Cardiac muscle cell (in vitro differentiated cells and primary cell): ENCODE measurements at regions not wholly inside any gene's neighbourhood (a gene's known extent, or its start where the extent isn't known, plus 50 kb on each side); places are given as distances from the start of the nearest gene placed in this dataset.

Experiments used
- DNase-seq, 2 donors: peaks; one replicate each; pipeline versions ENCODE4 v3.0.0 to v3.0.0-alpha.2; 2010 to 2017; ENCODE audit warnings: low read depth in 1 of 2, low spot score in 1 of 2
- H3K27ac ChIP-seq: fragments of 200-600 bp; sonication (generic); 2 replicates; pipeline ENCODE4 v1.5.1; 2016
- H3K27me3 ChIP-seq: fragments of 200-600 bp; sonication (generic); 2 replicates; pipeline ENCODE4 v1.6.0; 2016; ENCODE audit warnings: control low read depth
- H3K36me3 ChIP-seq: fragments of 200-600 bp; sonication (generic); 2 replicates; pipeline ENCODE4 v1.5.1; 2016; ENCODE audit warnings: control low read depth
- H3K4me1 ChIP-seq: fragments of 200-600 bp; sonication (generic); 2 replicates; pipeline ENCODE4 v1.8.1; 2017; ENCODE audit warnings: low read depth, mild to moderate bottlenecking, mixed run types
- H3K4me3 ChIP-seq: fragments of 200-600 bp; sonication (generic); 2 replicates; pipeline ENCODE4 v1.5.1; 2016; ENCODE audit warnings: mild to moderate bottlenecking
- H3K9me3 ChIP-seq: fragments of 200-600 bp; sonication (generic); 2 replicates; pipeline ENCODE4 v1.5.1; 2017; ENCODE audit warnings: low read depth, mild to moderate bottlenecking, control low read depth
- TF ChIP-seq, protein P1 (sequence below): IDR thresholded peaks from 2 replicates; pipeline ENCODE4 v1.5.1; 2012; ENCODE audit warnings: low read depth, mild to moderate bottlenecking, low read length

DNA sequence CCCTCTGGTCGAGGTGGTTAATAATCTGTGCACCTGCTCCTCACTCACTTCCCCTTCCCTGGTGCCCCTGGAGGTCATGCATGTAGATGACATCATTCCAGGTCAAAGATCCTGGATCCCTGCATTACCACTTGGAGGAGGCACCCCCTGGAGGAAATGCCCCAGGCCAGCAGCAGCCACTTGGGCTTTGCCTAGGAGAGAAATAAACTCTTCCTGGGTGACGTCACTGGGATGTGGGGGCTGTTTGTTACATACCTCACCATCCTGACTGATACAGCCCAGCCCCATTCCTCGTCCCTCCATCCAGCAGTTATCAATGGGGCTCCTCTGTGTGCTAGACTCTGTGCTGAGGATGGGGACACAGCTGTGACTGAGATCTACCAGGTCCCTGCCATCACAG lies 433.6 kb downstream of the PTPRU start:
- Histone ChIP-seq H3K9me3 (no peaks in the 10 kb centered on the region), H3K4me1 (no peaks in the 10 kb centered on the region), H3K4me3 (no peak overlapping the region), H3K36me3 (no peaks in the 10 kb centered on the region), H3K27ac (no peak overlapping the region), H3K27me3 (peaks cover 4% of the 10 kb centered on the region)
- TF ChIP-seq, protein P1, sequence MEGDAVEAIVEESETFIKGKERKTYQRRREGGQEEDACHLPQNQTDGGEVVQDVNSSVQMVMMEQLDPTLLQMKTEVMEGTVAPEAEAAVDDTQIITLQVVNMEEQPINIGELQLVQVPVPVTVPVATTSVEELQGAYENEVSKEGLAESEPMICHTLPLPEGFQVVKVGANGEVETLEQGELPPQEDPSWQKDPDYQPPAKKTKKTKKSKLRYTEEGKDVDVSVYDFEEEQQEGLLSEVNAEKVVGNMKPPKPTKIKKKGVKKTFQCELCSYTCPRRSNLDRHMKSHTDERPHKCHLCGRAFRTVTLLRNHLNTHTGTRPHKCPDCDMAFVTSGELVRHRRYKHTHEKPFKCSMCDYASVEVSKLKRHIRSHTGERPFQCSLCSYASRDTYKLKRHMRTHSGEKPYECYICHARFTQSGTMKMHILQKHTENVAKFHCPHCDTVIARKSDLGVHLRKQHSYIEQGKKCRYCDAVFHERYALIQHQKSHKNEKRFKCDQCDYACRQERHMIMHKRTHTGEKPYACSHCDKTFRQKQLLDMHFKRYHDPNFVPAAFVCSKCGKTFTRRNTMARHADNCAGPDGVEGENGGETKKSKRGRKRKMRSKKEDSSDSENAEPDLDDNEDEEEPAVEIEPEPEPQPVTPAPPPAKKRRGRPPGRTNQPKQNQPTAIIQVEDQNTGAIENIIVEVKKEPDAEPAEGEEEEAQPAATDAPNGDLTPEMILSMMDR = no peak
- no peak for DNase-seq

DNA sequence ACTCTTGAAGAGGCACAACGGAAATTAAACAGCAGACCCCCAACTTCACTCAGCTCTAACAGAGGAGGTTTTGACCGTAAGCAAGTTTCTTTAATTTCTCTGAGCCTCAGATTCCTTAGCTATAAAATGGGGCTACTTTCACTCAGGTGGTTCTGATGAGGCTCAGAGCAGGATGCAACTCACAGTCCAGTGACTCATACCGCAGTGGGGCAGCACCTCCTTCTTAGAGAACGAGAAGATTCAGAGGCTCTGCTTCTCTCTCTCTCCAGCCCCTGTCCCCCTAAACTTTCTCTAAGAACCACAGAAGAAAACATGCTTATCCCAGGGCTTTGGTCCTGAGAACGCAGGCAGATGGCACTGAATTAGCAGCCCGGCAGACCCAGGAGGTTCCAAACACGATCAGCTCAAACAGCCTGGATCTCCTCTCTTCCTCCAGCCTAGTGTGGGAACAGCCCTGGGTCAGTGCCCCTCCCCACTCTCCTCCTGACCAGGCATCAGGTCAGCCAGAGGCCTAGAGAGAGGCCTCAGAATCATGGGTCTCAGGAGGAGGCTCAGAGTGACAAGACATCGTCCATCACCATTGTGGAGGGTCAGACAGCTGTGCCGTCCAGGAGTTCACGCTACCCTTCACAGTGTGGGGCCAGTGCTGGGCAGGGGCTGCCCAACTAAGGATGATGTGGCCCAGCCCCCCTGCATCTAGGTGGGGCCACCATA lies 433.0 kb downstream of the PTPRU start:
- no peak for DNase-seq
- Histone ChIP-seq H3K9me3 (no peaks in the 10 kb centered on the region), H3K4me3 (no peak overlapping the region), H3K27me3 (peaks cover 4% of the 10 kb centered on the region), H3K4me1 (no peaks in the 10 kb centered on the region), H3K36me3 (no peaks in the 10 kb centered on the region), H3K27ac (no peak overlapping the region)
- TF ChIP-seq, protein P1 = no peak

DNA sequence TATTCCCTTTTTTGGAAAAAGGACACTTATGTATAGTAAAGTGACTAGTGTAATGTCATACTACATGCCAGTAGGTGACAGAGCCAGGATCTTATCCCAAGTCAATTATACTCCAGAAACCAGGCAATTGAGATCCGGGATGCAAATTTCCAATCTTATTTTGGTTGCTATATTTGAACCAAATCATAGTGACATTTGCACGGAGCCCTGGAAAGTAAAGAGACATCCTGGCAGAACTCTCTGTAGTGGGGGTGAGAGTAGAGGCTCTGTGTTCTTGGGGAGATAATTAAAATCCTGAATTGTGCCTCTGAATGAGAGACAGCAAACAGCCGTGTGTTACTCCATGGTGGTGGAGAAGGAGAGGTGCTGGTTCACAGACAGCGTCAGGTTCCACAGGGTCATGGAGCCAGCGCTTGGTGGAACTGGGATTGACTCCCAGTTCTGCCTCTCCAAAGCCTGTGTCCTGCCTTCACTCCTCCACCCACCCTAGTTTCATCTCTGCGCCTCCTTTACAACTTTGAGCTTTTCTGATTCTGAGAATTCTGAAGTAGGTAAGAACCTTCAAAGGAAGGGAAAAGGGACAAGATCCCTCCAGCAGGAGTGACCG lies 432.3 kb downstream of the PTPRU start:
- H3K36me3 ChIP-seq = no peaks in the 10 kb centered on the region
- no peaks in the 10 kb centered on the region for H3K9me3 ChIP-seq
- H3K27me3 ChIP-seq = peaks cover 4% of the 10 kb centered on the region
- H3K4me1 ChIP-seq = no peaks in the 10 kb centered on the region
- no peak overlapping the region for H3K27ac ChIP-seq
- TF ChIP-seq, protein P1 = no peak
- H3K4me3 ChIP-seq = no peak overlapping the region
- no peak for DNase-seq

DNA sequence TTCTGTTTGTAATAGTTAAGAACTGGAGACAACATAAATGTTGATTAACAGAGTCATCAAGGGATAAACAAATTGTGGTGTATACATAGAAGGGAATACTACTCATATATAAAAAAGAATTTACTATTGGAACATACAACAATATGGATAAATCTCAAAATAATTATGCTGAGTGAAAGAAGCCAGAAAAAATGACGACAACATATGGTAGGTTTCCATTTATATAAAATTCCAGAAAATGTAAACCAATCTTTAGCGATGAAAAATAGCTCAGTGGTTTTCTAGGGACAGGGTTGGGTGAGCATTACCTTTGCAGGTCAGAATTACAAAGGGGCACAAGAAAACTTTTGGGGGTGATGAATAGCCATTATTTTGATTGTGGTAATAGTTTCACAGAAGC lies 431.6 kb downstream of the PTPRU start:
- Histone ChIP-seq H3K36me3 (no peaks in the 10 kb centered on the region), H3K27me3 (peaks cover 4% of the 10 kb centered on the region)

DNA sequence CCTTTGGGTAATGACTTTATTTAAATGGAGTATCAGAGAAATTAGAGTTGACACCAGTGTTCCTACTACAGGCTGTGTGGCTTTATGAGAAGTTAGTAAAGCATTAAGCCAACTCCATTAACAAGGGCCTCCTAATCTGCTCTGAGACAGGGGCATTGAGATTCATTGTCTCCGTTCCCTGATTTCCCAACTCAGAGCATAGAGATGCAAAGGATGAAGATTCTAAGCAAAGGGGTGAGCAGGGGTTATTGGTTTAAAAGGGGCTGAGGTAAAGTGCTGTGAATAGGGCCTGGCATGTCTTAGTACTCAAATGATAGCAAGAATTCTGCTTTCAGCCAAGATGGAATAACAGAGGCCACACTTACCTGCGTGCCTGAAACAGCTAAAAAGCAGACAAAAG lies 428.4 kb downstream of the PTPRU start:
- Histone ChIP-seq H3K36me3 (no peaks in the 10 kb centered on the region), H3K4me1 (no peaks in the 10 kb centered on the region)
- no peak for DNase-seq

More for the DNA sequence above, 431.6 kb downstream of the PTPRU start:
- no peak overlapping the region for H3K27ac ChIP-seq
- TF ChIP-seq, protein P1 = no peak
- DNase-seq = no peak
- H3K9me3 ChIP-seq = no peaks in the 10 kb centered on the region
- no peaks in the 10 kb centered on the region for H3K4me1 ChIP-seq
- H3K4me3 ChIP-seq = no peak overlapping the region

More for the DNA sequence above, 428.4 kb downstream of the PTPRU start:
- H3K27me3 ChIP-seq = peaks cover 4% of the 10 kb centered on the region
- TF ChIP-seq, protein P1 = no peak
- no peak overlapping the region for H3K27ac ChIP-seq
- H3K4me3 ChIP-seq = no peak overlapping the region
- H3K9me3 ChIP-seq = no peaks in the 10 kb centered on the region
